ENCODE measurements at regions not wholly inside any gene's neighbourhood (a gene's known extent, or its start where the extent isn't known, plus 50 kb on each side); places are given as distances from the start of the nearest gene placed in this dataset.

DNA sequence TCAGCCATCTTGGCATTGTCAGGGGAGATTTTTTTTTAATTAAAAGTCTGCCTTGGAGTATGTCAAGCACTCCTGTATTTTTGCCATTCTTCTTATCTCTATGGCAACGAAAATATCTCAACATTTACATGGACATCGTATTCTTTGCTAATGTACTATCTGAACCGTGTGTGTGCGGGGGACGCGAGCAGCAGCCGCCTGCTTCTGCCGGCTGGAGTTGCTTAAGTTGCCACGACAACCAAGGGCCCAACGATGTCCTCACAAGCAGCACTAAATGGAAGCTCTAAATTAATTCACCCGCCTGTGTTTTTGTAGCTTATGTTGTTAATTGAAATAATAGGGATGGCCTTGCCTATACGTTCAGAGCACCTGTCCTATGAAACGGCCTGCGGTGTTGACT, 309.5 kb downstream of the TEX29 start:
- TF ChIP-seq, protein P1, sequence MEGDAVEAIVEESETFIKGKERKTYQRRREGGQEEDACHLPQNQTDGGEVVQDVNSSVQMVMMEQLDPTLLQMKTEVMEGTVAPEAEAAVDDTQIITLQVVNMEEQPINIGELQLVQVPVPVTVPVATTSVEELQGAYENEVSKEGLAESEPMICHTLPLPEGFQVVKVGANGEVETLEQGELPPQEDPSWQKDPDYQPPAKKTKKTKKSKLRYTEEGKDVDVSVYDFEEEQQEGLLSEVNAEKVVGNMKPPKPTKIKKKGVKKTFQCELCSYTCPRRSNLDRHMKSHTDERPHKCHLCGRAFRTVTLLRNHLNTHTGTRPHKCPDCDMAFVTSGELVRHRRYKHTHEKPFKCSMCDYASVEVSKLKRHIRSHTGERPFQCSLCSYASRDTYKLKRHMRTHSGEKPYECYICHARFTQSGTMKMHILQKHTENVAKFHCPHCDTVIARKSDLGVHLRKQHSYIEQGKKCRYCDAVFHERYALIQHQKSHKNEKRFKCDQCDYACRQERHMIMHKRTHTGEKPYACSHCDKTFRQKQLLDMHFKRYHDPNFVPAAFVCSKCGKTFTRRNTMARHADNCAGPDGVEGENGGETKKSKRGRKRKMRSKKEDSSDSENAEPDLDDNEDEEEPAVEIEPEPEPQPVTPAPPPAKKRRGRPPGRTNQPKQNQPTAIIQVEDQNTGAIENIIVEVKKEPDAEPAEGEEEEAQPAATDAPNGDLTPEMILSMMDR (optimal IDR thresholded peaks at IDR 0.05 in 1 of 3, IDR thresholded peaks at IDR 0.05 in 1 of 3, conservative IDR thresholded peaks at IDR 0.05 in 1 of 3; ENCODE audit: extremely low read depth in 1 of 3, insufficient read depth in 2 of 3, low read length in 3 of 3) = no peak
- TF ChIP-seq EZH2 (IDR thresholded peaks at IDR 0.05; ENCODE audit: low read length) = no peak

Measured in keratinocyte (primary cell).